DND-41 (cell line): ENCODE measurements at regions not wholly inside any gene's neighbourhood (a gene's known extent, or its start where the extent isn't known, plus 50 kb on each side); places are given as distances from the start of the nearest gene placed in this dataset.

Experiments used
- EZH2 ChIP-seq: IDR thresholded peaks from 3 replicates; pipeline ENCODE4 v1.6.1; 2012; ENCODE audit warnings: borderline replicate concordance, low read depth, mild to moderate bottlenecking, moderate library complexity, low read length, inconsistent platforms; ENCODE audit not compliant: severe bottlenecking
- TF ChIP-seq, protein P1 (sequence below): IDR thresholded peaks from 2 replicates; pipeline ENCODE4 v1.5.1; 2012; ENCODE audit warnings: borderline replicate concordance, low read length, moderate library complexity, mild to moderate bottlenecking; ENCODE audit not compliant: poor library complexity, severe bottlenecking; ENCODE audit errors: extremely low read depth

DNA sequence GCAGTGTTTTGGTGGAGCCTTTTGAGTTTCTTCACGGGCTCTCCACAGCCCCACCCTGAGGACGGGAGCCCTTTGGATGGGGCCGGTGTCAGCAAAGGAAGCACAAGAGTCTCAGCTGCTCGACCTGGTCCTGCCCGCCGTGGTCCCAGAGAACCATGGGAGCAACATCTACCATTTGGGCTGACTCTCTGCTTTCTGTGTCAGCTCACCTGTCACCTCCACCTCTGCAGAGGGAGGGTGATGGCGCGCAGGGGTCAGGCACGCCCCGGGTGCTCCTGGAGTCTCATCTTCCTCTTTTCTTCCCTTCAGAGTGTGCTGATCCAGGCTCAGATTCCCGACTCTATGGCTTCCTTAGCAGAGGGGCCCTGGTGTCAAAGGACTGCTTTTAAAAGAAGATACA is 171.7 kb downstream of the LAT start:
- TF ChIP-seq, protein P1, sequence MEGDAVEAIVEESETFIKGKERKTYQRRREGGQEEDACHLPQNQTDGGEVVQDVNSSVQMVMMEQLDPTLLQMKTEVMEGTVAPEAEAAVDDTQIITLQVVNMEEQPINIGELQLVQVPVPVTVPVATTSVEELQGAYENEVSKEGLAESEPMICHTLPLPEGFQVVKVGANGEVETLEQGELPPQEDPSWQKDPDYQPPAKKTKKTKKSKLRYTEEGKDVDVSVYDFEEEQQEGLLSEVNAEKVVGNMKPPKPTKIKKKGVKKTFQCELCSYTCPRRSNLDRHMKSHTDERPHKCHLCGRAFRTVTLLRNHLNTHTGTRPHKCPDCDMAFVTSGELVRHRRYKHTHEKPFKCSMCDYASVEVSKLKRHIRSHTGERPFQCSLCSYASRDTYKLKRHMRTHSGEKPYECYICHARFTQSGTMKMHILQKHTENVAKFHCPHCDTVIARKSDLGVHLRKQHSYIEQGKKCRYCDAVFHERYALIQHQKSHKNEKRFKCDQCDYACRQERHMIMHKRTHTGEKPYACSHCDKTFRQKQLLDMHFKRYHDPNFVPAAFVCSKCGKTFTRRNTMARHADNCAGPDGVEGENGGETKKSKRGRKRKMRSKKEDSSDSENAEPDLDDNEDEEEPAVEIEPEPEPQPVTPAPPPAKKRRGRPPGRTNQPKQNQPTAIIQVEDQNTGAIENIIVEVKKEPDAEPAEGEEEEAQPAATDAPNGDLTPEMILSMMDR, result no peak
- TF ChIP-seq EZH2, result no peak
